CD4-positive, alpha-beta memory T cell (primary cell): ENCODE measurements at regions not wholly inside any gene's neighbourhood (a gene's known extent, or its start where the extent isn't known, plus 50 kb on each side); places are given as distances from the start of the nearest gene placed in this dataset.
A peak's percentile ranks its signal among the peaks of the same experiment; 100 is the strongest.
"Not testable (repeated sequence)": the region's sequence is repeated elsewhere in the genome, so short reads cannot be mapped to it uniquely, and the experiment has no call there.

Experiments
- CTCF ChIA-PET: fragments of 350-600 bp; sonication (Branson Sonifier 250); formaldehyde crosslinking; loops from one replicate; lab custom pipeline; 2021; ENCODE audit warnings: inconsistent platforms; ENCODE audit not compliant: partially characterized antibody; lab: Charles Lee
- POLR2A ChIA-PET: fragments of 350-600 bp; sonication (Branson Sonifier 250); formaldehyde crosslinking; loops from one replicate; lab custom pipeline; 2021; ENCODE audit not compliant: partially characterized antibody; lab: Charles Lee
- DNase-seq, 5 donors: peaks; one replicate each; pipeline versions ENCODE4 v3.0.0 to v3.0.0-alpha.2; 2020 to 2022; ENCODE audit warnings: mixed read lengths in 1 of 5
- H3K27ac ChIP-seq: one replicate; pipeline ENCODE4 v1.7.0; 2013; ENCODE audit warnings: low read depth, low read length
- H3K27me3 ChIP-seq: 2 replicates; pipeline ENCODE4 v1.7.0; 2013; ENCODE audit warnings: mild to moderate bottlenecking, low read length, moderate library complexity; ENCODE audit not compliant: insufficient read depth
- H3K36me3 ChIP-seq: 2 replicates; pipeline ENCODE4 v1.7.0; 2013; ENCODE audit warnings: mild to moderate bottlenecking, low read length, moderate library complexity; ENCODE audit not compliant: insufficient read depth
- H3K4me1 ChIP-seq: 2 replicates; pipeline ENCODE4 v1.7.0; 2013; ENCODE audit warnings: mild to moderate bottlenecking, low read length, moderate library complexity; ENCODE audit not compliant: insufficient read depth
- H3K4me3 ChIP-seq, 2 donors: one replicate each; pipeline ENCODE4 v1.7.0; 2013; ENCODE audit warnings: low read length in 2 of 2, mild to moderate bottlenecking in 1 of 2
- H3K9me3 ChIP-seq, 2 donors: one replicate each; pipeline ENCODE4 v1.7.0; 2013; ENCODE audit warnings: low read length in 2 of 2, control low read depth in 1 of 2; ENCODE audit not compliant: control insufficient read depth in 1 of 2
- H3K27ac Mint-ChIP-seq, 7 donors: one replicate each; pipeline ENCODE4 v1.8.0; 2020 to 2021; ENCODE audit warnings: mixed read lengths in 7 of 7, mild to moderate bottlenecking in 6 of 7, inconsistent platforms in 3 of 7, moderate library complexity in 3 of 7
- H3K27me3 Mint-ChIP-seq, 2 donors: one replicate each; pipeline ENCODE4 v1.8.0; 2020 to 2021; ENCODE audit warnings: mixed read lengths in 2 of 2
- H3K36me3 Mint-ChIP-seq, 2 donors: one replicate each; pipeline ENCODE4 v1.8.0; 2020 to 2021; ENCODE audit warnings: mixed read lengths in 2 of 2, inconsistent platforms in 1 of 2, mild to moderate bottlenecking in 1 of 2
- H3K4me1 Mint-ChIP-seq, 4 donors: one replicate each; pipeline ENCODE4 v1.8.0; 2020 to 2021; ENCODE audit warnings: mixed read lengths in 4 of 4, mild to moderate bottlenecking in 1 of 4
- H3K4me3 Mint-ChIP-seq, 8 donors: one replicate each; pipeline ENCODE4 v1.8.0; 2020 to 2021; ENCODE audit warnings: mixed read lengths in 8 of 8, mild to moderate bottlenecking in 7 of 8, moderate library complexity in 6 of 8, inconsistent platforms in 3 of 8
- H3K9me3 Mint-ChIP-seq, 8 donors: one replicate each; pipeline ENCODE4 v1.8.0; 2020 to 2021; ENCODE audit warnings: mixed read lengths in 8 of 8, mild to moderate bottlenecking in 5 of 8, inconsistent platforms in 3 of 8, moderate library complexity in 1 of 8
- intact Hi-C: fragments of 100-400 bp; cut with micrococcal nuclease; formaldehyde crosslinking; loops from one replicate; pipeline ENCODE4 v1.15.1; 2023

DNA sequence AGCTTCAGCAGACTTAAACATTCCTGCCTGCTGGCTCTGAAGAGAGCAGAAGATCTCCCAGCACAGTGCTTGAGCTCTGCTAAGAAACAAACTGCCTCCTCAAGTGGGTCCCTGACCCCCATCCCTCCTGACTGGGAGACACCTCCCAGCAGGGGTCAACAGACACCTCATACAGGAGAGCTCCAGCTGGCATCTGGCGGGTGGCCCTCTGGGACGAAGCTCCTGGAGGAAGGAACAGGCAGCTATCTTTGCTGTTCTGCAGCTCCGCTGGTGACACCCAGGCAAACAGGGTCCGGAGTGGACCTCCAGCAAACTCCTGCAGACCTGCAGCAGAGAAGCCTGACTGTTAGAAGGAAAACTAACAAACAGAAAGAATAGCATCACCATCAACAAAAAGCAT lies 139.3 kb downstream of the ATXN7L3B start:
- H3K27ac ChIP-seq, DNase-seq, intact Hi-C loops, H3K4me3 Mint-ChIP-seq, H3K9me3 ChIP-seq, H3K4me3 ChIP-seq, POLR2A ChIA-PET, CTCF ChIA-PET, H3K4me1 Mint-ChIP-seq, H3K36me3 ChIP-seq, H3K36me3 Mint-ChIP-seq, H3K27ac Mint-ChIP-seq, H3K9me3 Mint-ChIP-seq, H3K4me1 ChIP-seq, H3K27me3 ChIP-seq: not testable (repeated sequence)
- peaks cover 2 to 18% of the 10 kb centered on the region in 2 donors for H3K27me3 Mint-ChIP-seq

DNA sequence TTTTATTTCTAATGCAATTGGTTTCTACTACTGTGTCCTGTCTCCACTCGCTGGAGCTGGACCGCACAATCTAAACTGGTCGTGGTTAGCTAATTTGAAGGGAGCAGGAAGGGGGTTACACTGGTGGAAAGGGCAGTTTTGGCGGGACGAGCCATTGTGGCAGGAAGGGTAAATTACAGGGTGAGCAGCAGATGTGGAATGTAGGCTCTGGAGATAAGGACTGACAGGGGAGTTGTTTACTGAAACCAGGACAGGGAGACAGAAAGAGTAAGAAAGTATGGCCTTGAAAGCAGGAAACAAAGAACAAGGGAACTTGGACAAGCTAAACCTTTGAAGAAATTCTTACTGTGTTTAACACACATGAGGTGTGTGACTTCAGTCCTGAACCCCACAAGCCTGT lies 147.8 kb downstream of the ATXN7L3B start:
- H3K36me3 Mint-ChIP-seq = no peaks in the 10 kb centered on the region
- H3K9me3 ChIP-seq = no peaks in the 10 kb centered on the region
- POLR2A ChIA-PET = no interaction called here
- no peak overlapping the region for H3K27ac ChIP-seq
- no peaks in the 10 kb centered on the region for H3K4me1 Mint-ChIP-seq
- no peak overlapping the region for H3K27ac Mint-ChIP-seq
- no peaks in the 10 kb centered on the region for H3K27me3 ChIP-seq
- no peaks in the 10 kb centered on the region for H3K36me3 ChIP-seq
- H3K4me1 ChIP-seq = no peaks in the 10 kb centered on the region
- DNase-seq = no peak
- intact Hi-C loops = no loop called here
- H3K4me3 Mint-ChIP-seq = no peak overlapping the region
- peaks cover 0 to 2% of the 10 kb centered on the region in 2 donors for H3K27me3 Mint-ChIP-seq
- no peak overlapping the region for H3K4me3 ChIP-seq
- CTCF ChIA-PET = no interaction called here
- H3K9me3 Mint-ChIP-seq = peaks cover 0 to 3% (median under 1%) of the 10 kb centered on the region in 8 donors

DNA sequence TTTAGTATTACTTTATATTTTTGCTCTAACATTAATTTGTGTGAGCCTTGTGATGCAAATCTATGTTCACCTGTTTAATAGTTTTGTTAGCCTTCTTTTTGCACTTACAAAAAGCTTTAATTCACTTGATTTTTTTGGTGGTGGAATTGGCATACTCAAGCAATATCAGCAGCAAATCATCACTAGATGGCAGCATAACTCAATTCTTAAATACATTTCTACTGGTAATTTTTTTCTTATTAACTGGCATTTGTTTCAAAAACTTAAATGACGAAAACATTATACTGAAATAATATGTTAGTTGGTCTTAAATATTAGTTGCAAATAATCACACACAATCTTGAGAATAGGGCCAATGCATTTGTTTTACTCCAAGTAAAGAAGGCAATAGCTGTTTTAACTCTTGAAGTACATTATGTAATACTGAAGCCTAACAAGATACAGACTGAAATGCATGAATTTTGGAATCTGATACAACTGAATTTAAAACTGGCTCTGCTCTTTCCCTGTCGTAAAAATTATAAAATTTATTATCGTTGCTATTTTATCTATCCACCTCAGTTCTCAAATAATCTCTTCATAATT lies 151.5 kb downstream of the ATXN7L3B start:
- no peaks in the 10 kb centered on the region for H3K4me1 ChIP-seq
- no peak overlapping the region for H3K4me3 Mint-ChIP-seq
- H3K27ac ChIP-seq = no peak overlapping the region
- peaks cover 0 to 2% of the 10 kb centered on the region in 2 donors for H3K27me3 Mint-ChIP-seq
- H3K36me3 Mint-ChIP-seq = no peaks in the 10 kb centered on the region
- ChIA-PET CTCF (interaction anchor here (1.1 to 1.5 kb wide), 3 partner anchors 13 to 370 kb away, joined by 3 to 5 read pairs (median 3); no protein-coding TSS in a partner anchor), POLR2A (no interaction called here)
- peak in 4 of 5 donors; percentile 23 to 44 (median 39) for DNase-seq
- H3K9me3 Mint-ChIP-seq = peaks cover 0 to 3% (median 0%) of the 10 kb centered on the region in 8 donors
- no peaks in the 10 kb centered on the region for H3K27me3 ChIP-seq
- intact Hi-C loops = loop anchor here (1.0 to 2.0 kb wide), 4 partner anchors 369 to 1898 kb away; no protein-coding TSS in a partner anchor
- H3K27ac Mint-ChIP-seq = no peak overlapping the region
- H3K4me3 ChIP-seq = no peak overlapping the region
- H3K9me3 ChIP-seq = no peaks in the 10 kb centered on the region
- H3K4me1 Mint-ChIP-seq = no peaks in the 10 kb centered on the region
- no peaks in the 10 kb centered on the region for H3K36me3 ChIP-seq

DNA sequence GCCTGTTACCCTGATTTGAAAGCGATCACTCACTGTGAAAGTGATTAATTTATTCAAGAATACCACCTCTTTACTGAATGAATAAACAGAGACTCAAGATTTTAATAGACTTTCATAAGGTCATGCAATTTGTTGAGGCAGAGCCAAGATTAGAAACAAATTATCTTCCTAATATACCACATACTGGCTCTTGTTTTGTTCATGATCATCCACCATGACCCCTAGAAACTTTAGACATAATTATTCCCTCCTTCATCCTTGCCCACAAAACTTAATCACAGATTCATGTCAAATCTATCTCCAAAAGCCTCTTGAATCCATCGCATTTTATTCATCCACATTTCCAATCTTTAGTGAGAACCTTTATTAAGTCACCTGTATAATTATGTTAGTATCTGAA lies 152.3 kb downstream of the ATXN7L3B start:
- H3K27me3 ChIP-seq = no peaks in the 10 kb centered on the region
- CTCF ChIA-PET = interaction anchor here (1.5 kb wide), 1 partner anchor 369 kb away, joined by 3 read pairs; no protein-coding TSS in a partner anchor
- no peak for DNase-seq
- no peaks in the 10 kb centered on the region for H3K4me1 ChIP-seq
- no peaks in the 10 kb centered on the region for H3K9me3 ChIP-seq
- H3K4me3 ChIP-seq = no peak overlapping the region
- Mint-ChIP-seq H3K27ac (no peak overlapping the region), H3K27me3 (peaks cover 0 to 2% of the 10 kb centered on the region in 2 donors), H3K36me3 (no peaks in the 10 kb centered on the region), H3K4me1 (no peaks in the 10 kb centered on the region), H3K4me3 (no peak overlapping the region), H3K9me3 (peaks cover 0 to 2% (median 0%) of the 10 kb centered on the region in 8 donors)
- no peak overlapping the region for H3K27ac ChIP-seq
- intact Hi-C loops = loop anchor here (1.0 to 2.0 kb wide), 4 partner anchors 368 to 1897 kb away; no protein-coding TSS in a partner anchor
- H3K36me3 ChIP-seq = no peaks in the 10 kb centered on the region
- POLR2A ChIA-PET = no interaction called here

DNA sequence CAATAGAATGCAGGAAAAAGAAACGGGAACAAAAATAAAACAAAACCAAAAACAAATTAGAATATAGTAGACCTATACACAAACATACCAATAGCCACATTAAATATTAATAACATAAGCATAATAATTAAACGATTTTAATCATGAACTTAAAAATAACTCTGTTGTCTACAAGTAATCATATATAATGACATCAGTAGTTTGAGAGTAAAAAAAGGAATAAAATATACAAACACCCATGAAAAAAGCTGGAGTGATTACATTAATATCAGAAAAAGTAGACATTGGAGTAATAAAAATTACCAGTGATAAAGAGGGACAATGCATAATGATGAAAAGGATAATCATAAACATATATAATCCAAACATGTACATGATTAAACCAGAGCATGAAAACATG lies 181.8 kb downstream of the ATXN7L3B start:
- H3K9me3 ChIP-seq = no peaks in the 10 kb centered on the region
- POLR2A ChIA-PET = no interaction called here
- H3K4me1 ChIP-seq = no peaks in the 10 kb centered on the region
- no peak overlapping the region for H3K4me3 ChIP-seq
- no peaks in the 10 kb centered on the region for H3K9me3 Mint-ChIP-seq
- intact Hi-C loops = no loop called here
- CTCF ChIA-PET = no interaction called here
- no peaks in the 10 kb centered on the region for H3K27me3 ChIP-seq
- H3K36me3 Mint-ChIP-seq = no peaks in the 10 kb centered on the region
- H3K27ac ChIP-seq = no peak overlapping the region
- no peak overlapping the region for H3K4me3 Mint-ChIP-seq
- H3K4me1 Mint-ChIP-seq = no peaks in the 10 kb centered on the region
- H3K27ac Mint-ChIP-seq = no peak overlapping the region
- H3K36me3 ChIP-seq = no peaks in the 10 kb centered on the region
- no peak for DNase-seq
- H3K27me3 Mint-ChIP-seq = peaks cover 0 to 1% of the 10 kb centered on the region in 2 donors

DNA sequence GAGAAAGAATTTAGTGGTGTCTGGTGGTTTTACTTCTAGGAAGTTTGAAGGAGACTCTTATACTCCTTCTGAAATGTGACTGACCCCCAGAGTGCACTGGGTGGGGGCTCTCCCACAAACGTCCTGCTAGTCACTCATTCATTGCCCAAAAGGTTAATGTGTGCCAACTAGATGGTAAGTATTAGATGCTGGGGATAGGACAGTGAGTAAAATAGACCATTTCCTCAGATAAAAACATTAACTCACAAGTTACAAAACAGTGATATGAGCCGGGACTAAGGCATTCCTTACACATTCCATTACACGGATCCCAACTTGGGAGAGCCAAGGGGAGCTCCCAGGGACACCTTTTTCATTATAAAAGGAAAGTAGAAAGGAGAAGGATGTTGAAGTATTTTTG lies 185.1 kb downstream of the ATXN7L3B start:
- H3K4me1 Mint-ChIP-seq = no peaks in the 10 kb centered on the region
- Histone ChIP-seq H3K9me3 (no peaks in the 10 kb centered on the region), H3K27ac (no peak overlapping the region), H3K27me3 (no peaks in the 10 kb centered on the region), H3K36me3 (no peaks in the 10 kb centered on the region), H3K4me3 (no peak overlapping the region), H3K4me1 (no peaks in the 10 kb centered on the region)
- no peaks in the 10 kb centered on the region for H3K27me3 Mint-ChIP-seq
- H3K27ac Mint-ChIP-seq = no peak overlapping the region
- H3K4me3 Mint-ChIP-seq = no peak overlapping the region
- ChIA-PET CTCF (no interaction called here), POLR2A (no interaction called here)
- intact Hi-C loops = no loop called here
- no peak for DNase-seq
- no peaks in the 10 kb centered on the region for H3K36me3 Mint-ChIP-seq
- H3K9me3 Mint-ChIP-seq = no peaks in the 10 kb centered on the region

DNA sequence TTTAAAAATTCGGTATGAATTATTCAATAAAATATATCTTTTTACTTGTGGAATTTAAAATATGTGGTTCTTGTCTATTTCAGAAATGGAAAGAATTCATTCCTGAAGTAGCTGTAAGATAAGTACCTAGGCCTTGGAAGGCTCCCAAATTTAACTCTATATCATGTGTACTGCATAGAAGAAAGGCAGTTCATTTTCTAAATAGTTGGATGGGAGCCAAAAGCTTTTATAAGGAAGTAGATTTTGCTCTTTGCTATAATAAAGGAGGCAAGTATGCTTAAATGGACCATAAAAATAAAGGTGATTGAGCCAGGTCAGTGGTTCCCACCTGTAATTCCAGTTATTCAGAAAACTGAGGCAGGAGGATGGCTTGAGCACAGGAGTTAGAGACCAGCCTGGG lies 187.5 kb downstream of the ATXN7L3B start:
- H3K4me3 ChIP-seq = no peak overlapping the region
- DNase-seq = no peak
- Mint-ChIP-seq H3K27ac (no peak overlapping the region), H3K36me3 (no peaks in the 10 kb centered on the region), H3K4me3 (no peak overlapping the region), H3K27me3 (no peaks in the 10 kb centered on the region), H3K9me3 (no peaks in the 10 kb centered on the region), H3K4me1 (peaks cover 0 to 2% (median 0%) of the 10 kb centered on the region in 4 donors)
- H3K36me3 ChIP-seq = no peaks in the 10 kb centered on the region
- CTCF ChIA-PET = no interaction called here
- intact Hi-C loops = no loop called here
- POLR2A ChIA-PET = no interaction called here
- H3K27ac ChIP-seq = no peak overlapping the region
- H3K27me3 ChIP-seq = no peaks in the 10 kb centered on the region
- H3K9me3 ChIP-seq = no peaks in the 10 kb centered on the region
- no peaks in the 10 kb centered on the region for H3K4me1 ChIP-seq
